Activated CD4-positive, CD25-positive, alpha-beta regulatory T cell (primary cell): ENCODE measurements at regions not wholly inside any gene's neighbourhood (a gene's known extent, or its start where the extent isn't known, plus 50 kb on each side); places are given as distances from the start of the nearest gene placed in this dataset.
"Not testable (repeated sequence)": the region's sequence is repeated elsewhere in the genome, so short reads cannot be mapped to it uniquely, and the experiment has no call there.

Source experiments
- DNase-seq, 4 experiments: peaks; one replicate each; lab custom pipeline; 2025; lab: John Stamatoyannopoulos, UW

DNA sequence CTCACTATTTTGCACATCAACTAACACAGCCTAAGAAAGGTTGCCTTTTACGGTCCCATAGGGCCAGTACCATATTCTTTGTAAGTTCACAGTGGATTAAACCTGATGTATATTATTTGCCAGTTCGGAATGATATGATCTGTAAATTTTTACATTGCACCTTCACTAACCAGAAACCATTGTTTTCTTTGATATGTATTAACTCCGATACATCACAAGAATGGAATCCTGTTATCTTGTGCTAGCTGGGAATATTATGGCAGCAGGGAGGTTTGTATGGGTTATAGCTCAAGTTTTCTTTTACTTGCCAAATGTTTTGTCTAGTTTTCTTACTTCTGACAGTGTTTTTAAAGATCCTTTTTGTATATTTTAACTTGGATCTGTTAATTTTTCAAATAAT lies 51.4 kb upstream of the S1PR1 start:
- no peak for DNase-seq

DNA sequence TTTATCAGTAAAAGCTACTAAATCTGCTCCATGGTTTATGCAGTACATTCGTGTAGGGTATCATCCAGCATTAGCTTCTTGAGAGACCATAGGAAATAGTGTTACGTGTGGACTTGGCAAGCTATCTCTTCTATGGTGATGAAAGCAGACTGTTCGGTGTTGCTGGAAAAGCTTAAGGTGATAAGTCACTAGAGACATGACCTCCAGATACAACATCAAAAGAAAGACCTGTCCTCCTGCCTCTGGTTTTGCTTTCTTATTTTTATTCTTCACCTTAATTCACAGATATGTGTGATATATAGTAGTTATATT lies 53.5 kb upstream of the S1PR1 start:
- no peak for DNase-seq

GRCh38 chr1:101182627-101183387 lies 54.0 kb upstream of the S1PR1 start:
- no peak for DNase-seq

GRCh38 chr1:101181930-101182329 lies 54.9 kb upstream of the S1PR1 start:
- DNase-seq = no peak

GRCh38 chr1:101178688-101179491 lies 57.9 kb upstream of the S1PR1 start:
- DNase-seq = no peak

GRCh38 chr1:101178341-101178687 lies 58.5 kb upstream of the S1PR1 start:
- no peak for DNase-seq

GRCh38 chr1:101175886-101176285 lies 60.9 kb upstream of the S1PR1 start:
- no peak for DNase-seq

- DNase-seq = no peak
These were observed 61.4 kb upstream of the S1PR1 start for GRCh38 chr1:101175466-101175865.

DNA sequence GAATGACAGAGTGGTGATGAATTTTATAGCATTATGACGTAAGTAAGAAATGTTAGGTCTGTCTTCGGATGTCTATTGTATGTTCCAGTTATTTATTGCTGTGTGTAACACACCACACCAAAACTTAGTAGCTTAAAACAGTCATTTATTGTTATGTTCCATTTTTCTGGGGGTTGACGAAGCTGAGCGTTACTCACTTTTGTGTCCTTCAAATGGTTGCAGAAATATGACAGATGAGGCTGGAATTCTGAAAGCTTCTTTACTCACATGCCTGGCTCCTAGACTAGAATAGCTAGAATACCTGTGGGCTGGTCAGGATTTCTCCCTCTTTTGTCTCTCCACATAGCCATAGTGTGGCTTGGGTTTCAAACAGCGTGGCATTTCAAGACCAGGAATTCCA lies 62.1 kb upstream of the S1PR1 start:
- no peak for DNase-seq

DNA sequence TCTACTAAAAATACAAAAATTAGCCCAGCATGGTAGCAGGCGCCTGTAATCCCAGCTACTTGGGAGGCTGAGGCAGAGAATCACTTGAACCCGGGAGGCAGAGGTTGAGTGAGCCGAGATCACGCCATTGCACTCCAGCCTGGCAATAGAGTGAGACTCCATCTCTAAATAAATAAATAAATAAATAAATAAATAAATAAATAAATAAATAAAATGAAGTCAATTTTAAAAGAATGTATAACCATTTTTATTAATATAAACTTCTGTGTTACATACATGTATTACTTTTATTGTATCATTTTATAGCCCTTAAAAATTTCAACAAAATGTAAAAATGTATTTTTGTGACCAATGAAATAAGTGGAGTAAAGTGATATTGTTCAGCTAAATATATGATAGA lies 62.5 kb upstream of the S1PR1 start:
- DNase-seq = not testable (repeated sequence)

- no peak for DNase-seq
These were observed 66.2 kb upstream of the S1PR1 start for GRCh38 chr1:101170506-101171050.

- DNase-seq = no peak
These were observed 68.9 kb upstream of the S1PR1 start for GRCh38 chr1:101167891-101168290.

GRCh38 chr1:101166583-101167120 lies 70.2 kb upstream of the S1PR1 start:
- DNase-seq = no peak

DNA sequence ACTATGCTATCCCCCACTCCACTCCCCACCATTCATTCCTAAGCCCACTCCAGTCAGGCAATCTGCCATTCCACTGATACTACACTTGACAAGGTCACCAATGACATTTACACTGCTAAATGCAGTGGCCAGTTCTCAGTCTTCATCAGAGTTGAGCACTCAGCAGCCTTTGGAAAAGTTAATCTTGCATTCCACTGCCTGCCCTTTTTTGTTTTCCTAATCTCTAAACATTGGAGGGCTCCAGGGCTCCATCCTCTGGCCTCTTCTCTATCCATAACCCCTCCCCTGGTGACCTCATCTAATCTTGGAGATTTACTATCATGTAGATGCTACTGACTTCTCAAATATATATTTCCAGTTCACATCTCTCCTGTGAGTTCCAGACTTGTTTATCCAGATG lies 70.9 kb upstream of the S1PR1 start:
- no peak for DNase-seq

DNA sequence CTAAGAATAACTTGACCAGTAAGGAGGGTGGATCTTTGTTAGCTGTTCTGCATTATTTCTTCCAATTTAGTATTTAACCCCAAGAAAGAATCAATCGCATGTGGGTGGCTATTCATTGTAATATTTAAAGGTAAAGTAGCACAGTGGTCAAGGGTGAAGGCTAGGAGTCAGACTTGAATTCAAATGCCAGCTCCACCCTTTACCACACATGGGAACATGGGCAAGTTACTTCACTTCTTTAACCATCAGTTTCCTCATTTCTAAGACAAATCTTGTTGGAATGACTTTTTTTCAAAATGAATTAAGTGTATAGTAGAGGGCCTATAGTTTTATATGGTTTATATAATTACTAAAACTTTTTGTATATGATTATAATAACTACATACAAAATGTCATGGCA lies 71.3 kb upstream of the S1PR1 start:
- no peak for DNase-seq

GRCh38 chr1:101164776-101165175 lies 72.0 kb upstream of the S1PR1 start:
- DNase-seq = no peak

- no peak for DNase-seq
These were observed 73.8 kb upstream of the S1PR1 start for GRCh38 chr1:101162736-101163735.

DNA sequence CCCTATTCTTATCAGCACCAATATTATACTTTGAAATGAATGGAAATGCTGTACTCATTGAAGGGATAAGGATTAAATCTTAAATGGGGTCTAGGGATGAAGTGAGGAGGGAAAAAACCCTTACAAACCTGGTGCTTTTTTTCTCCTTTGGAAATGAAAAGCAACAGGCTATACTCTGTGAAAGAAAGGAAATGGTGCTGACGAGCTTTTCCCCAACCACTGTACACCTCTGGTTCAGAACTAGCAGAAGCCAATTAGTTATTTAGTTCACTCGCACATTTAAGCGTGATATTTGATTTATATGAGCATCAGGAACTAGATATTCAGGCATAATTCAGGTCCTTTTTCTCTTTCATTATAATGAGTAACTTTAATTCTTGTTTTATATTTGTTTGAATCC lies 74.5 kb upstream of the S1PR1 start:
- DNase-seq = no peak

DNA sequence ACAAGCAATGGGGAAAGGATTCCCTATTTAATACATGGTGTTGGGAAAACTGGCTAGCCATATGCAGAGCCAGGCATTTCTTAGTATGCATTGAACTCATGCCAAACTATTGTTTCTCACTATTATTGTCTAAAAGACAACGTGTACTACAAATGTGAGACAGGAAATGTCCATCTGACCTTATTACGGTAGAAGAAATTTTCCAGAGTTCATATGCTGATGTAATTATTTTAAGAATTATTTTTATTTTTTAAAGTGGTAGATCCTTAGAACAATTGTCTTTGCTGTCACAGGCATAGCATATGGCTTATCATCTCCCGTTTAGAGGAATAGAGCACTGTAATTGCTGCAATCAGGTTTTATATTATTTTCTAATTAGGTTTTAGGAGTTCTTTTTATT lies 75.2 kb upstream of the S1PR1 start:
- DNase-seq = no peak

DNA sequence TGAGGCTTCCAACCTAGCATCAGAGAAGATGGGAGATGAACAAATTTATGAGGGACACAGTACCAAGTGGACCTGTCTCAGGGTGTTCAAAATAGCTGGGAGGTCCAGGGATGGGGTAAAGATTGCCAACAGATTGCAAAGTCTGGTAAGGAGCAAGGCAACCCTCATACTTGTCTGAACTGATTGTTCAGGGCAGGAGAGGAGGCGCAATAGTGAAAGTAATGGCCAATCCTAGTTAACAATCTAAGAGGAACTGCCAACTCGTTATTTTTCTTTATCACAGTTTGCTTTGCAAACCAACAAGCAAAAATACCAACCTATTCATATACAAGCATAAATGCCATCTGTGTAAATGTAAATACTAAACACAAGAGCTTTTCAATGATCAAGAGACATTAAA lies 78.4 kb upstream of the S1PR1 start:
- no peak for DNase-seq

DNA sequence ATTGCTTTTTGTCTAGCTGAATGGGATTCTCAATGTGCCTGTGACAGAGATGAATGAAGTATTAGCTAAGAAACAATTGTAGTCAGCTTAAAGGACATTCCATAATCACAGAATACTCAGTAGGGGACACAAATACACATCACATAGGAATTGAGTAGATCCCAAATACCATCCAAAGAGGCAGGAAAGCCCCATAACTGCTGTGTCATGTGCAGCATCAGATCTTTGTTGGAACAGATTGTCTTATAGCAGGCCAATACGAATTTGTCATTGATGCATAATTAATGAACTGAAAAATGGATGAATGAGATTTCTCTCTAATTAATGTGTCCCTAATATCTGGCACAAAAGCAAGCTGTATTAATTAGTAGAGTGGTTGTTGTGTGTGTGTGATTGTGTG lies 82.3 kb upstream of the S1PR1 start:
- DNase-seq = no peak

DNA sequence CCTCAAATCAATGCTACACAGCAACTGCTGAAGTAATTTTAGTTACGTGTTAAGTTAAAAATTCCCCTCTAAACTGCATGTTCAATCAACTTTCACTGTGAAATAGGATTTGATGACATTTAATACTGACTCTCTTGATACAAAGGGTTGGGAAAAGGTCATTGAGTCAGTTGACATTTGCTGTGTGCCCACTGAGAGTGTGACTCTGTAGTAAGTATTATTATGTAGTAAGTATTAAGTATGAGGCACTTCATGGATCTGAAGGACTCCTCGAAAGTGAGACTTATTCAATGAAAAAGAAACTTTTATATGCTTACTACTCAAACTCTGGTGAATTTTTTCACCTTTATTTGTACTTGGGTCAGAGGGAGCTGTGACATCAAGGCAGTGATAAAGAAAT lies 83.1 kb upstream of the S1PR1 start:
- DNase-seq = no peak
